ENCODE measurements at regions not wholly inside any gene's neighbourhood (a gene's known extent, or its start where the extent isn't known, plus 50 kb on each side); places are given as distances from the start of the nearest gene placed in this dataset.

GRCh38 chr14:85281921-85282320 lies 248.0 kb upstream of the FLRT2 start:
- H3K4me1 ChIP-seq (replicated peaks in 1 of 2): no peaks in the 10 kb centered on the region
- intact Hi-C loops (cut with DNase I): no loop called here
- H3K27me3 ChIP-seq: no peaks in the 10 kb centered on the region
- no peak for DNase-seq
- no peaks in the 10 kb centered on the region for H3K9me3 ChIP-seq (replicated peaks in 1 of 3)
- 87 to 95% (median 89%) methylated on average over 3 of the region's 3 CpGs for WGBS, 4 donors
- H3K4me3 ChIP-seq: no peak overlapping the region
- no peaks in the 10 kb centered on the region for H3K36me3 ChIP-seq (replicated peaks in 1 of 2)
- no peak for TF ChIP-seq POLR2A (IDR thresholded peaks at IDR 0.05)
- TF ChIP-seq CTCF (IDR thresholded peaks at IDR 0.05): no peak
- H3K27ac ChIP-seq: no peak overlapping the region

- Histone ChIP-seq H3K4me3 (no peak overlapping the region), H3K9me3 (replicated peaks in 1 of 3) (no peaks in the 10 kb centered on the region), H3K27me3 (no peaks in the 10 kb centered on the region), H3K4me1 (replicated peaks in 1 of 2) (no peaks in the 10 kb centered on the region), H3K27ac (no peak overlapping the region), H3K36me3 (replicated peaks in 1 of 2) (no peaks in the 10 kb centered on the region)
- TF ChIP-seq POLR2A (IDR thresholded peaks at IDR 0.05): no peak
- no peak for TF ChIP-seq CTCF (IDR thresholded peaks at IDR 0.05)
- intact Hi-C loops (cut with DNase I): no loop called here
- WGBS, 4 donors: 91 to 95% (median 92%) methylated on average over 3 of the region's 3 CpGs
- DNase-seq: no peak
Observed at GRCh38 chr14:85288041-85288440, 241.9 kb upstream of the FLRT2 start.

- H3K27ac ChIP-seq: no peak overlapping the region
- no peaks in the 10 kb centered on the region for H3K27me3 ChIP-seq
- no peaks in the 10 kb centered on the region for H3K4me1 ChIP-seq (replicated peaks in 1 of 2)
- H3K36me3 ChIP-seq (replicated peaks in 1 of 2): no peaks in the 10 kb centered on the region
- 91 to 95% (median 94%) methylated on average over 3 of the region's 3 CpGs for WGBS, 4 donors
- intact Hi-C loops (cut with DNase I): no loop called here
- H3K4me3 ChIP-seq: no peak overlapping the region
- no peaks in the 10 kb centered on the region for H3K9me3 ChIP-seq (replicated peaks in 1 of 3)
- TF ChIP-seq CTCF (IDR thresholded peaks at IDR 0.05) (no peak), POLR2A (IDR thresholded peaks at IDR 0.05) (no peak)
- no peak for DNase-seq
Observed at GRCh38 chr14:85291731-85292130, 238.2 kb upstream of the FLRT2 start.

GRCh38 chr14:85293612-85294234 lies 236.2 kb upstream of the FLRT2 start:
- no peaks in the 10 kb centered on the region for H3K27me3 ChIP-seq
- DNase-seq: no peak
- no peak overlapping the region for H3K4me3 ChIP-seq
- no peaks in the 10 kb centered on the region for H3K9me3 ChIP-seq (replicated peaks in 1 of 3)
- H3K36me3 ChIP-seq (replicated peaks in 1 of 2): no peaks in the 10 kb centered on the region
- 78 to 84% (median 82%) methylated on average over 6 of the region's 6 CpGs for WGBS, 4 donors
- TF ChIP-seq POLR2A (IDR thresholded peaks at IDR 0.05): no peak
- no peak for TF ChIP-seq CTCF (IDR thresholded peaks at IDR 0.05)
- H3K4me1 ChIP-seq (replicated peaks in 1 of 2): no peaks in the 10 kb centered on the region
- intact Hi-C loops (cut with DNase I): no loop called here
- no peak overlapping the region for H3K27ac ChIP-seq
